ENCODE measurements at regions not wholly inside any gene's neighbourhood (a gene's known extent, or its start where the extent isn't known, plus 50 kb on each side); places are given as distances from the start of the nearest gene placed in this dataset.

- Mint-ChIP-seq H3K27ac (ENCODE audit: unreplicated experiment) (no peak overlapping the region), H3K36me3 (ENCODE audit: unreplicated experiment) (no peaks in the 10 kb centered on the region), H3K4me1 (ENCODE audit: unreplicated experiment) (peaks cover 13% of the 10 kb centered on the region), H3K9me3 (ENCODE audit: unreplicated experiment) (peaks cover 3% of the 10 kb centered on the region), H3K27me3 (ENCODE audit: unreplicated experiment) (no peaks in the 10 kb centered on the region), H3K4me3 (ENCODE audit: unreplicated experiment) (no peak overlapping the region)
- no peak for DNase-seq (ENCODE audit: extremely low spot score, unreplicated experiment)
- TF ChIP-seq, protein P1, sequence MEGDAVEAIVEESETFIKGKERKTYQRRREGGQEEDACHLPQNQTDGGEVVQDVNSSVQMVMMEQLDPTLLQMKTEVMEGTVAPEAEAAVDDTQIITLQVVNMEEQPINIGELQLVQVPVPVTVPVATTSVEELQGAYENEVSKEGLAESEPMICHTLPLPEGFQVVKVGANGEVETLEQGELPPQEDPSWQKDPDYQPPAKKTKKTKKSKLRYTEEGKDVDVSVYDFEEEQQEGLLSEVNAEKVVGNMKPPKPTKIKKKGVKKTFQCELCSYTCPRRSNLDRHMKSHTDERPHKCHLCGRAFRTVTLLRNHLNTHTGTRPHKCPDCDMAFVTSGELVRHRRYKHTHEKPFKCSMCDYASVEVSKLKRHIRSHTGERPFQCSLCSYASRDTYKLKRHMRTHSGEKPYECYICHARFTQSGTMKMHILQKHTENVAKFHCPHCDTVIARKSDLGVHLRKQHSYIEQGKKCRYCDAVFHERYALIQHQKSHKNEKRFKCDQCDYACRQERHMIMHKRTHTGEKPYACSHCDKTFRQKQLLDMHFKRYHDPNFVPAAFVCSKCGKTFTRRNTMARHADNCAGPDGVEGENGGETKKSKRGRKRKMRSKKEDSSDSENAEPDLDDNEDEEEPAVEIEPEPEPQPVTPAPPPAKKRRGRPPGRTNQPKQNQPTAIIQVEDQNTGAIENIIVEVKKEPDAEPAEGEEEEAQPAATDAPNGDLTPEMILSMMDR (IDR thresholded peaks at IDR 0.05) = no peak
Observed at GRCh38 chr9:16143947-16144890, 591.4 kb downstream of the CCDC171 start.

- H3K36me3 Mint-ChIP-seq (ENCODE audit: unreplicated experiment) = no peaks in the 10 kb centered on the region
- no peak for DNase-seq (ENCODE audit: extremely low spot score, unreplicated experiment)
- H3K4me1 Mint-ChIP-seq (ENCODE audit: unreplicated experiment) = peaks cover 1% of the 10 kb centered on the region
- H3K9me3 Mint-ChIP-seq (ENCODE audit: unreplicated experiment) = peaks cover 3% of the 10 kb centered on the region
- no peak overlapping the region for H3K4me3 Mint-ChIP-seq (ENCODE audit: unreplicated experiment)
- no peaks in the 10 kb centered on the region for H3K27me3 Mint-ChIP-seq (ENCODE audit: unreplicated experiment)
- H3K27ac Mint-ChIP-seq (ENCODE audit: unreplicated experiment) = no peak overlapping the region
- TF ChIP-seq, protein P1 (IDR thresholded peaks at IDR 0.05) = no peak
Observed at GRCh38 chr9:16145196-16145950, 592.5 kb downstream of the CCDC171 start.

DNA sequence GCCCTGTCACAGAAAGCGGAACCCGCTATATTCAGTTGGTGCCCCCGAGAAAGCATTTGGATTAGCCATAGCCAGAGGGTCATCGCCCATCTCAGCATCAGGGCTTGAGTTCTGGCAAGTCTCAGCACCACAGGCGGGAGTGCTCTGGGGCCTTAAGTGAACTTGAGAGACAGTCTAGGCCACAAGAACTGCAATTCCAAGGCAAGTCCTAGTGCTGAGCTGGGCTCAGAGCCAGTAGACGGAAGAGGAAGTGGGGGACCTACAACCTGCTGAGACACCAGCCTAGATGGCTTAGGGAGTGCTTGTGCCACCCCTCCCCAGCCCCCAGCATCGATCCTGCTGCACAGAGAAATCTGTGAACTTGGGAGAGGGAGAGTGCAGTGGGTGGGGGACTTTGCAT lies 594.9 kb downstream of the CCDC171 start:
- Mint-ChIP-seq H3K27ac (ENCODE audit: unreplicated experiment) (no peak overlapping the region), H3K4me1 (ENCODE audit: unreplicated experiment) (no peaks in the 10 kb centered on the region), H3K9me3 (ENCODE audit: unreplicated experiment) (peaks cover 3% of the 10 kb centered on the region), H3K27me3 (ENCODE audit: unreplicated experiment) (no peaks in the 10 kb centered on the region), H3K36me3 (ENCODE audit: unreplicated experiment) (no peaks in the 10 kb centered on the region), H3K4me3 (ENCODE audit: unreplicated experiment) (no peak overlapping the region)
- no peak for DNase-seq (ENCODE audit: extremely low spot score, unreplicated experiment)
- TF ChIP-seq, protein P1 (IDR thresholded peaks at IDR 0.05) = no peak

GRCh38 chr9:16150501-16150900 lies 597.7 kb downstream of the CCDC171 start:
- Mint-ChIP-seq H3K9me3 (ENCODE audit: unreplicated experiment) (peaks cover 3% of the 10 kb centered on the region), H3K4me3 (ENCODE audit: unreplicated experiment) (no peak overlapping the region), H3K27ac (ENCODE audit: unreplicated experiment) (no peak overlapping the region), H3K36me3 (ENCODE audit: unreplicated experiment) (no peaks in the 10 kb centered on the region), H3K4me1 (ENCODE audit: unreplicated experiment) (peaks cover 2% of the 10 kb centered on the region), H3K27me3 (ENCODE audit: unreplicated experiment) (no peaks in the 10 kb centered on the region)
- TF ChIP-seq, protein P1 (IDR thresholded peaks at IDR 0.05) = no peak
- DNase-seq (ENCODE audit: extremely low spot score, unreplicated experiment) = no peak

Measured in osteocyte (in vitro differentiated cells).